ENCODE measurements at regions not wholly inside any gene's neighbourhood (a gene's known extent, or its start where the extent isn't known, plus 50 kb on each side); places are given as distances from the start of the nearest gene placed in this dataset.

DNA sequence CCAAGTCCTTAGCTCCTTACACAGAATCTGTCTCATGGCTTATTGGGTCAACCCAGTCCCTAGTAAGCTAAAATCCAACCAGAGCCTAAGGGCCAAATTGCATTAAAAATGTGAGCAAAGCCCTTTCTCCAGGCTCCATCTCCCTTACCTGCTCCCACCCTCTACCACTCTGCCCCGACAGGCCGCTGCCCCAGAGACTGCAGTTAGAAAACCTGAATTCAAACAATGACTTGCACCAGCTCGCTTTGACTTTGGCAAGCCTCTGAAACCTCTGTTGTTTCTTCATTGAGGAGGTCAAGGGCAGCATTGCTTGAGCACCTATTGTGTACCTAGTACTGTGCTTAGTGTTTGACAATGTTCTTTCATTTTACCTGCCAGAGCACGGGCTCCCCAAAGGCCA is 188.1 kb upstream of the PMEPA1 start:
- no peaks in the 10 kb centered on the region for H3K4me1 ChIP-seq
- TF ChIP-seq, protein P1, sequence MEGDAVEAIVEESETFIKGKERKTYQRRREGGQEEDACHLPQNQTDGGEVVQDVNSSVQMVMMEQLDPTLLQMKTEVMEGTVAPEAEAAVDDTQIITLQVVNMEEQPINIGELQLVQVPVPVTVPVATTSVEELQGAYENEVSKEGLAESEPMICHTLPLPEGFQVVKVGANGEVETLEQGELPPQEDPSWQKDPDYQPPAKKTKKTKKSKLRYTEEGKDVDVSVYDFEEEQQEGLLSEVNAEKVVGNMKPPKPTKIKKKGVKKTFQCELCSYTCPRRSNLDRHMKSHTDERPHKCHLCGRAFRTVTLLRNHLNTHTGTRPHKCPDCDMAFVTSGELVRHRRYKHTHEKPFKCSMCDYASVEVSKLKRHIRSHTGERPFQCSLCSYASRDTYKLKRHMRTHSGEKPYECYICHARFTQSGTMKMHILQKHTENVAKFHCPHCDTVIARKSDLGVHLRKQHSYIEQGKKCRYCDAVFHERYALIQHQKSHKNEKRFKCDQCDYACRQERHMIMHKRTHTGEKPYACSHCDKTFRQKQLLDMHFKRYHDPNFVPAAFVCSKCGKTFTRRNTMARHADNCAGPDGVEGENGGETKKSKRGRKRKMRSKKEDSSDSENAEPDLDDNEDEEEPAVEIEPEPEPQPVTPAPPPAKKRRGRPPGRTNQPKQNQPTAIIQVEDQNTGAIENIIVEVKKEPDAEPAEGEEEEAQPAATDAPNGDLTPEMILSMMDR (IDR thresholded peaks at IDR 0.05; ENCODE audit: insufficient read depth in 1 of 2, low read depth in 1 of 2, low read length in 1 of 2, severe bottlenecking in 1 of 2, unreplicated experiment in 1 of 2), result no peak
- no peaks in the 10 kb centered on the region for H3K9me3 Mint-ChIP-seq (ENCODE audit: unreplicated experiment)
- H3K4me3 ChIP-seq (ENCODE audit: low read depth, low read length), result no peak overlapping the region
- DNase-seq, result no peak
- peaks cover 6% of the 10 kb centered on the region; the same call in 1 of the 2 replicates for H3K9me3 ChIP-seq
- ChIA-PET POLR2A (no interaction called here), CTCF (no interaction called here)
- intact Hi-C loops (cut with micrococcal nuclease; ENCODE audit: unreplicated experiment), result no loop called here
- H3K4me1 Mint-ChIP-seq (ENCODE audit: low read depth, unreplicated experiment), result no peaks in the 10 kb centered on the region
- H3K27me3 ChIP-seq (replicated peaks; ENCODE audit: control insufficient read depth, insufficient read depth, low read length), result no peaks in the 10 kb centered on the region; the same call in 1 of the 2 replicates
- H3K4me3 Mint-ChIP-seq (ENCODE audit: unreplicated experiment), result no peak overlapping the region
- H3K27me3 Mint-ChIP-seq (ENCODE audit: insufficient read depth, unreplicated experiment), result peaks cover 34% of the 10 kb centered on the region
- no peak overlapping the region for H3K27ac Mint-ChIP-seq (ENCODE audit: unreplicated experiment)
- no peaks in the 10 kb centered on the region for H3K36me3 Mint-ChIP-seq (ENCODE audit: insufficient read depth, unreplicated experiment)
- no peaks in the 10 kb centered on the region for H3K36me3 ChIP-seq (ENCODE audit: control insufficient read depth, insufficient read depth, low read length)
- no TSS peak for BruUV-seq (replicated peaks)

GRCh38 chr20:57897156-57897874 is 187.5 kb upstream of the PMEPA1 start:
- no peaks in the 10 kb centered on the region for H3K4me1 Mint-ChIP-seq (ENCODE audit: low read depth, unreplicated experiment)
- DNase-seq, result no peak
- H3K36me3 Mint-ChIP-seq (ENCODE audit: insufficient read depth, unreplicated experiment), result no peaks in the 10 kb centered on the region
- no peaks in the 10 kb centered on the region for H3K36me3 ChIP-seq (ENCODE audit: control insufficient read depth, insufficient read depth, low read length)
- CTCF ChIA-PET, result no interaction called here
- no peaks in the 10 kb centered on the region for H3K9me3 Mint-ChIP-seq (ENCODE audit: unreplicated experiment)
- TF ChIP-seq, protein P1 (IDR thresholded peaks at IDR 0.05; ENCODE audit: insufficient read depth in 1 of 2, low read depth in 1 of 2, low read length in 1 of 2, severe bottlenecking in 1 of 2, unreplicated experiment in 1 of 2), result no peak
- BruUV-seq (replicated peaks), result no TSS peak
- intact Hi-C loops (cut with micrococcal nuclease; ENCODE audit: unreplicated experiment), result no loop called here
- H3K4me3 ChIP-seq (ENCODE audit: low read depth, low read length), result no peak overlapping the region
- no peak overlapping the region for H3K4me3 Mint-ChIP-seq (ENCODE audit: unreplicated experiment)
- H3K27me3 ChIP-seq (replicated peaks; ENCODE audit: control insufficient read depth, insufficient read depth, low read length), result no peaks in the 10 kb centered on the region; the same call in 1 of the 2 replicates
- H3K27me3 Mint-ChIP-seq (ENCODE audit: insufficient read depth, unreplicated experiment), result peaks cover 34% of the 10 kb centered on the region
- no peaks in the 10 kb centered on the region for H3K4me1 ChIP-seq
- POLR2A ChIA-PET, result no interaction called here
- H3K9me3 ChIP-seq, result peaks cover 6% of the 10 kb centered on the region; the same call in 1 of the 2 replicates
- H3K27ac Mint-ChIP-seq (ENCODE audit: unreplicated experiment), result no peak overlapping the region

DNA sequence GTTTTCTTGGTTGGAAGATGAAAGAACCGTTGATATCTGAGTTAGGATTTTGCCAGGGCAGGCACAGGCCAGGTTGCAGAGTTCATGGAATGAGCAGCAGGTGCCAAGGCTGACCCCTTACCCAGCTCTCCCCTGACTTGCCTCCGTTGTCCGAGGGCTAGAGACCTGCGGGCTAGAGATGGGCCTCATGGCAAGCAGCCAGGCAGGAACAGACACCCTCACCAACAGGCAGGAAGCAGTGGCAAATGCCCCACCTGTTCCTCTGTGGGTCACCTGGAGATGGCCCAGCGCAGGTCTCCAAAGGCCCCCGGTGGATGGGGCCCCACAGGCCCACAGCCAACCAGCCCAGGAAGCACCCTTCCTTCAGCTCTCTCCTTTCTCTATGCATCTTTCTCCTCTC is 186.7 kb upstream of the PMEPA1 start:
- Histone ChIP-seq H3K27me3 (replicated peaks; ENCODE audit: control insufficient read depth, insufficient read depth, low read length) (no peaks in the 10 kb centered on the region; the same call in 1 of the 2 replicates), H3K9me3 (peaks cover 6% of the 10 kb centered on the region; the same call in 1 of the 2 replicates), H3K36me3 (ENCODE audit: control insufficient read depth, insufficient read depth, low read length) (no peaks in the 10 kb centered on the region), H3K4me3 (ENCODE audit: low read depth, low read length) (no peak overlapping the region), H3K4me1 (no peaks in the 10 kb centered on the region)
- Mint-ChIP-seq H3K9me3 (ENCODE audit: unreplicated experiment) (no peaks in the 10 kb centered on the region), H3K27me3 (ENCODE audit: insufficient read depth, unreplicated experiment) (peaks cover 34% of the 10 kb centered on the region), H3K4me1 (ENCODE audit: low read depth, unreplicated experiment) (no peaks in the 10 kb centered on the region), H3K4me3 (ENCODE audit: unreplicated experiment) (no peak overlapping the region), H3K36me3 (ENCODE audit: insufficient read depth, unreplicated experiment) (no peaks in the 10 kb centered on the region), H3K27ac (ENCODE audit: unreplicated experiment) (no peak overlapping the region)
- no TSS peak for BruUV-seq (replicated peaks)
- ChIA-PET POLR2A (no interaction called here), CTCF (no interaction called here)
- TF ChIP-seq, protein P1 (IDR thresholded peaks at IDR 0.05; ENCODE audit: insufficient read depth in 1 of 2, low read depth in 1 of 2, low read length in 1 of 2, severe bottlenecking in 1 of 2, unreplicated experiment in 1 of 2), result no peak
- intact Hi-C loops (cut with micrococcal nuclease; ENCODE audit: unreplicated experiment), result no loop called here
- no peak for DNase-seq
